BE2C (cell line): ENCODE measurements at regions not wholly inside any gene's neighbourhood (a gene's known extent, or its start where the extent isn't known, plus 50 kb on each side); places are given as distances from the start of the nearest gene placed in this dataset.

Experiments
- DNase-seq: peaks from one replicate; pipeline ENCODE4 v3.0.0-alpha.2; 2020
- H3K27me3 ChIP-seq: fragments of 250-450 bp; sonication (Bioruptor Pico); 2 replicates; pipeline ENCODE4 v1.5.1; 2020; ENCODE audit warnings: mild to moderate bottlenecking
- H3K36me3 ChIP-seq: fragments of 250-450 bp; sonication (Bioruptor Pico); 2 replicates; pipeline ENCODE4 v1.5.1; 2020; ENCODE audit warnings: mild to moderate bottlenecking
- H3K4me1 ChIP-seq: fragments of 250-450 bp; sonication (Bioruptor Pico); 2 replicates; pipeline ENCODE4 v1.5.1; 2020
- H3K4me3 ChIP-seq: 2 replicates; pipeline ENCODE4 v1.5.1; 2011; ENCODE audit warnings: low read depth, low read length
- H3K9me3 ChIP-seq: fragments of 250-450 bp; sonication (Bioruptor Pico); 2 replicates; pipeline ENCODE4 v1.5.1; 2020
- CTCF ChIP-seq: IDR thresholded peaks from 2 replicates; pipeline ENCODE4 v1.5.1; 2012; ENCODE audit warnings: mild to moderate bottlenecking, low read depth, low read length

GRCh38 chr18:76562286-76563122, 67.5 kb upstream of the ZNF516 start:
- H3K9me3 ChIP-seq, result no peaks in the 10 kb centered on the region
- H3K27me3 ChIP-seq, result no peaks in the 10 kb centered on the region
- no peak overlapping the region for H3K4me3 ChIP-seq
- no peaks in the 10 kb centered on the region; the same call in 1 of the 2 replicates for H3K4me1 ChIP-seq
- no peak for TF ChIP-seq CTCF
- H3K36me3 ChIP-seq, result no peaks in the 10 kb centered on the region
- no peak for DNase-seq

GRCh38 chr18:76558881-76559667, 64.0 kb upstream of the ZNF516 start:
- H3K9me3 ChIP-seq, result no peaks in the 10 kb centered on the region
- H3K4me3 ChIP-seq, result no peak overlapping the region
- no peaks in the 10 kb centered on the region for H3K36me3 ChIP-seq
- H3K4me1 ChIP-seq, result no peaks in the 10 kb centered on the region
- TF ChIP-seq CTCF, result no peak
- H3K27me3 ChIP-seq, result no peaks in the 10 kb centered on the region
- no peak for DNase-seq

GRCh38 chr18:76557026-76557575, 62.1 kb upstream of the ZNF516 start:
- DNase-seq, result no peak
- no peaks in the 10 kb centered on the region for H3K36me3 ChIP-seq
- no peaks in the 10 kb centered on the region for H3K9me3 ChIP-seq
- H3K4me1 ChIP-seq, result no peaks in the 10 kb centered on the region
- no peak for TF ChIP-seq CTCF
- no peak overlapping the region for H3K4me3 ChIP-seq
- no peaks in the 10 kb centered on the region for H3K27me3 ChIP-seq

- H3K4me1 ChIP-seq, result no peaks in the 10 kb centered on the region
- H3K9me3 ChIP-seq, result no peaks in the 10 kb centered on the region
- no peaks in the 10 kb centered on the region for H3K27me3 ChIP-seq
- DNase-seq, result no peak
- no peaks in the 10 kb centered on the region for H3K36me3 ChIP-seq
- TF ChIP-seq CTCF, result no peak
- H3K4me3 ChIP-seq, result no peak overlapping the region
Observed at GRCh38 chr18:76554547-76555222, 59.6 kb upstream of the ZNF516 start.

- Histone ChIP-seq H3K4me1 (no peaks in the 10 kb centered on the region), H3K9me3 (no peaks in the 10 kb centered on the region), H3K27me3 (no peaks in the 10 kb centered on the region), H3K4me3 (no peak overlapping the region), H3K36me3 (no peaks in the 10 kb centered on the region)
- DNase-seq, result no peak
- no peak for TF ChIP-seq CTCF
Observed at GRCh38 chr18:76553715-76554546, 58.9 kb upstream of the ZNF516 start.
